HEK293T (cell line): ENCODE measurements at regions not wholly inside any gene's neighbourhood (a gene's known extent, or its start where the extent isn't known, plus 50 kb on each side); places are given as distances from the start of the nearest gene placed in this dataset.
"Not testable (repeated sequence)": the region's sequence is repeated elsewhere in the genome, so short reads cannot be mapped to it uniquely, and the experiment has no call there.

Experiments
- CTCF ChIA-PET: fragments of 350-600 bp; formaldehyde crosslinking; extraction: SDS; loops from one replicate; lab custom pipeline; 2021; ENCODE audit warnings: antibody characterized with exemption, inconsistent platforms; lab: Yijun Ruan, JAX
- POLR2A ChIA-PET: fragments of 350-600 bp; formaldehyde crosslinking; extraction: SDS; loops from one replicate; lab custom pipeline; 2020; ENCODE audit warnings: antibody characterized with exemption, inconsistent platforms; lab: Yijun Ruan, JAX
- DNase-seq: peaks from one replicate; pipeline ENCODE4 v3.0.0; 2012; ENCODE audit warnings: mixed read lengths; ENCODE audit errors: extremely low spot score
- ARNT ChIP-seq: fragments of 450-650 bp; IDR thresholded peaks from 2 replicates; pipeline ENCODE4 v1.6.1; 2017; ENCODE audit warnings: mild to moderate bottlenecking
- BHLHE40 ChIP-seq: fragments of 450-650 bp; IDR thresholded peaks from 2 replicates; pipeline ENCODE4 v1.6.1; 2016; ENCODE audit warnings: mild to moderate bottlenecking, moderate library complexity, borderline replicate concordance
- CTBP1 ChIP-seq: fragments of 450-650 bp; IDR thresholded peaks from 2 replicates; pipeline ENCODE4 v1.6.1; 2016; ENCODE audit warnings: borderline replicate concordance
- ELF4 ChIP-seq: fragments of 450-650 bp; IDR thresholded peaks from 2 replicates; pipeline ENCODE4 v1.6.1; 2017; ENCODE audit warnings: antibody characterized with exemption
- FOXA1 ChIP-seq: fragments of 450-650 bp; IDR thresholded peaks from 2 replicates; pipeline ENCODE4 v1.6.1; 2016; ENCODE audit warnings: mild to moderate bottlenecking
- FOXK2 ChIP-seq: fragments of 450-650 bp; IDR thresholded peaks from 2 replicates; pipeline ENCODE4 v1.6.1; 2016; ENCODE audit warnings: mild to moderate bottlenecking
- FOXM1 ChIP-seq: fragments of 450-650 bp; IDR thresholded peaks from 2 replicates; pipeline ENCODE4 v1.6.1; 2017; ENCODE audit warnings: mild to moderate bottlenecking, borderline replicate concordance
- HDGF ChIP-seq: fragments of 450-650 bp; IDR thresholded peaks from 2 replicates; pipeline ENCODE4 v1.6.1; 2017; ENCODE audit warnings: antibody characterized with exemption, borderline replicate concordance
- L3MBTL2 ChIP-seq: fragments of 450-650 bp; conservative IDR thresholded peaks from 2 replicates; pipeline ENCODE4 v1.6.1; 2016; ENCODE audit warnings: mild to moderate bottlenecking
- LEF1 ChIP-seq: fragments of 450-650 bp; IDR thresholded peaks from 2 replicates; pipeline ENCODE4 v1.6.1; 2017; ENCODE audit warnings: mild to moderate bottlenecking, borderline replicate concordance
- NFRKB ChIP-seq: fragments of 450-650 bp; IDR thresholded peaks from 2 replicates; pipeline ENCODE4 v1.6.1; 2016; ENCODE audit warnings: mild to moderate bottlenecking, moderate library complexity
- PKNOX1 ChIP-seq: fragments of 450-650 bp; IDR thresholded peaks from 2 replicates; pipeline ENCODE4 v1.6.1; 2016
- SP1 ChIP-seq: fragments of 450-650 bp; IDR thresholded peaks from 2 replicates; pipeline ENCODE4 v1.6.1; 2017
- SUZ12 ChIP-seq: fragments of 450-650 bp; IDR thresholded peaks from 2 replicates; pipeline ENCODE4 v1.6.1; 2016; ENCODE audit warnings: mild to moderate bottlenecking
- TARDBP ChIP-seq: fragments of 450-650 bp; IDR thresholded peaks from 2 replicates; pipeline ENCODE4 v1.6.1; 2016
- ZNF384 ChIP-seq: fragments of 450-650 bp; IDR thresholded peaks from 2 replicates; pipeline ENCODE4 v1.6.1; 2016

- POLR2A ChIA-PET, result no interaction called here
These were observed 696.7 kb upstream of the SOX11 start for GRCh38 chr2:4995466-4995865.

DNA sequence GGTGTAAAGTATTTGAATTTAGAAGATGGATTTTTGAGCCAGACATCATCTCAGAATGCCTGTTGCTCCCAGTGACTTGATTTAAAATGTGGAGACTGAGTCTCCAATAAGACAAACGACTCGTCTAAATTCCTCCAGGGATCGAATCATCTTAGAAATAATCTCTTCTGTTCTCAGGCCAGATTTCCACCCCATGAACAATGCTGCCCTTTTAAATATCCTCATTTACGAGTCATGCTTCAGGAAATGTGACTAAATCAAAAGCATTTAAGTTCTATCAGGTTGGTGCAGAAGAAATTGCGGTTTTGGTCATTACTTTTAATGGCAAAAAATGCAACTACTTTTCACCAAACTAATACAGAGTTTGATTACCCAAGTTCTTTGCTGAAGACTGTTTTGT, 684.6 kb upstream of the SOX11 start:
- no peak for DNase-seq
- CTCF ChIA-PET, result no interaction called here
- no peak for TF ChIP-seq PKNOX1
- TF ChIP-seq SP1, result no peak
- TF ChIP-seq HDGF, result no peak
- TF ChIP-seq ELF4, result no peak
- TF ChIP-seq BHLHE40, result no peak
- TF ChIP-seq FOXK2, result no peak
- no peak for TF ChIP-seq FOXM1
- no peak for TF ChIP-seq SUZ12
- TF ChIP-seq NFRKB, result no peak
- TF ChIP-seq FOXA1, result no peak
- no peak for TF ChIP-seq CTBP1
- no peak for TF ChIP-seq LEF1
- no peak for TF ChIP-seq L3MBTL2
- TF ChIP-seq ARNT, result no peak
- no peak for TF ChIP-seq TARDBP
- no peak for TF ChIP-seq ZNF384
- POLR2A ChIA-PET, result no interaction called here

More at GRCh38 chr2:4995466-4995865, 696.7 kb upstream of the SOX11 start:
- CTCF ChIA-PET, result no interaction called here
- no peak for DNase-seq
- TF ChIP-seq SUZ12 (no peak), TARDBP (no peak), HDGF (no peak), ZNF384 (no peak), L3MBTL2 (no peak), FOXK2 (no peak), SP1 (no peak)

DNA sequence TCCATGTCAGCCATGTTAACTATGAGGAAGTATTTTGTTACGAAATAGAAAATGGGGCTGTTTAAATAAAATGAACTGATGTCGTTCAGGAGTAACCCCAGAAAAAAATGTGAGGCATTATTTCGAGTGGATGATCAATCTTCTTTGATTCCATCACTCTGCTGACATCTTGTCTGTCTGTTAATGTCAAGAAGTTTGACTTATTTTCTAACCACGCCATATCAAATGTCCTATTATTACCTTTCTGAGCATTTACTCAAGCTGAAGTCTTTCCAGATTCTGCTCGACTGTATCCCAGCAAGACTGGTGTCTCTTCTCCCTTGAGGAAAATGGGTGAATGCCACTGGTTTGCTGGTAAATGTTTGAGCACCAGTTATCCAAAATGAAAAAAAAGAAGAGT, 672.9 kb upstream of the SOX11 start:
- TF ChIP-seq SUZ12 (no peak), PKNOX1 (no peak), ZNF384 (no peak), L3MBTL2 (no peak), SP1 (no peak), FOXM1 (no peak), NFRKB (no peak), FOXA1 (no peak)
- CTCF ChIA-PET, result no interaction called here
- POLR2A ChIA-PET, result no interaction called here
- no peak for DNase-seq

GRCh38 chr2:5020116-5020875, 671.9 kb upstream of the SOX11 start:
- DNase-seq, result no peak
- ChIA-PET POLR2A (no interaction called here), CTCF (no interaction called here)
- TF ChIP-seq ELF4 (no peak), FOXM1 (no peak), CTBP1 (no peak), NFRKB (no peak), TARDBP (no peak), BHLHE40 (no peak), PKNOX1 (no peak), ARNT (no peak), HDGF (no peak), FOXK2 (no peak), FOXA1 (no peak), ZNF384 (no peak), SUZ12 (no peak), LEF1 (no peak), L3MBTL2 (no peak), SP1 (no peak)

DNA sequence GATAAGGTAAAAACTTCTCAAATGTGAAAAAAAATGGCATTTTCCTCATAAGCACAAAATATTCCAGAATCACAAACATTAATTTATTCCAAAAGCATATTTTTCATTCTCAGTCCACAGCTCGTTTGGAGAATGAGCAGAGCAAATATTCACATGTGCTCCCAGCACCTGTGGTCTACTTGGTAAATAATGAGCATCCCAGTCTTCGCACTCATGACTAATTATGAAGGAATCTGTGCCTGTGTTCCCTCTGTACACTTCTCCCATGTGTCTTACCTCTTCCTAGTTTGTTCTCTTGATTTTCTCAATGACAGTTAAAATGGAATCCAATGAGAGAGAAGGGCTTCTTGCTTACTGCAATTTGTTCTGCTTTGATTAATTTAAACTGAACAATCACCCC, 671.0 kb upstream of the SOX11 start:
- TF ChIP-seq FOXA1 (no peak), FOXK2 (no peak), SP1 (no peak), SUZ12 (no peak), HDGF (no peak), ZNF384 (no peak), BHLHE40 (no peak), L3MBTL2 (no peak), CTBP1 (no peak), ARNT (no peak), NFRKB (no peak), ELF4 (no peak), LEF1 (no peak), FOXM1 (no peak)
- CTCF ChIA-PET, result no interaction called here
- no peak for DNase-seq
- POLR2A ChIA-PET, result no interaction called here

- CTCF ChIA-PET, result no interaction called here
- TF ChIP-seq TARDBP (no peak), NFRKB (no peak), CTBP1 (no peak), BHLHE40 (no peak), HDGF (no peak), PKNOX1 (no peak), FOXK2 (no peak)
- DNase-seq, result no peak
- POLR2A ChIA-PET, result no interaction called here
These were observed 670.1 kb upstream of the SOX11 start for GRCh38 chr2:5022061-5022460.

DNA sequence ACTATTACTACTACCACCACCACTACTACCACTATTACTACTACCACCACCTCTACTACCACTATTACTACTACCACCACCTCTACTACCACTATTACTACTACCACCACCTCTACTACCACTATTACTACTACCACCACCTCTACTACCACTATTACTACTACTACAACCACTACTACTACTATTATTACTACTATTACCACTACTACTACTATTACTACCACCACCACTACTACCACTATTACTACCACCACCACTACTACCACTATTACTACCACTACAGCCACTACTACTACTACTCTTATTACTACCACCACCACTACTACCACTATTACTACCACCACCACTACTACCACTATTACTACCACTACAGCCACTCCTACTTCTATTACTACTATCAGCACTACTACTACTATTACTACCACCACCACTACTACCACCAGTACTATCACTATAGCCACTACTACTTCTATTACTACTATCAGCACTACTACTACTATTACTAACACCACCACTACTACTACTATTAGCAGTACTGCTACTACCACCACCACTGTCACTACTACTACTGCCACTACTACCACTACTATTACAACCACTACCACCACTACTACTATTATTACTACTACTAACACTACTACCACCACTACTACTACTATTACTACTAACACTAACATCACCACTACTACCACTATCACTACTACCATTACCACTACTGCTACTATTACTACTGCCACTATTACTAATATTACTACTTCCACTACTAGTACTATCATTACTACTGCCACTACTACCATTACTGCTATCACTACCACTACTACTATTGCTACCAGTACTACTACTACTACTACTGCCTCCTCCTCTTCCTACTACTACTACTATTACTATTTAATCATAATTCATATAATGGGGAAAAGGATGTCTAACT, 669.2 kb upstream of the SOX11 start:
- CTCF ChIA-PET, DNase-seq: not testable (repeated sequence)

More for the DNA sequence above, 669.2 kb upstream of the SOX11 start:
- POLR2A ChIA-PET, result not testable (repeated sequence)
